ENCODE measurements at regions not wholly inside any gene's neighbourhood (a gene's known extent, or its start where the extent isn't known, plus 50 kb on each side); places are given as distances from the start of the nearest gene placed in this dataset.

GRCh38 chr4:178871476-178871875 is 1429.2 kb upstream of the AGA start (continued):
- no peak for TF ChIP-seq NFAT5 (CRISPR knock-in tag; IDR thresholded peaks at IDR 0.05)
- TF ChIP-seq ZSCAN21 (CRISPR knock-in tag; IDR thresholded peaks at IDR 0.05; ENCODE audit: borderline replicate concordance), result no peak

GRCh38 chr4:178881937-178882336 is 1439.7 kb upstream of the AGA start:
- CTCF ChIA-PET (ENCODE audit: low intra/inter-chr PET ratio, low total read pairs), result no interaction called here
- TF ChIP-seq IRX3 (CRISPR knock-in tag; IDR thresholded peaks at IDR 0.05; ENCODE audit: borderline replicate concordance, low read depth) (no peak), SP140L (CRISPR knock-in tag; IDR thresholded peaks at IDR 0.05; ENCODE audit: borderline replicate concordance) (no peak)
- FAIRE-seq, result no peak
- H3K4me2 ChIP-seq (ENCODE audit: low read depth, low read length), result no peak overlapping the region
- no peak overlapping the region for H3K9ac ChIP-seq (ENCODE audit: insufficient read depth, low read depth, low read length)
- peaks cover 46% of the 10 kb centered on the region for H3K9me3 ChIP-seq (ENCODE audit: low read length)
- H4K20me1 ChIP-seq (ENCODE audit: insufficient read depth, low read length), result no peaks in the 10 kb centered on the region
- no peaks in the 10 kb centered on the region for H3K79me2 ChIP-seq (ENCODE audit: insufficient read depth, low read length)
- ATAC-seq, result no peak
- H3K27ac ChIP-seq (ENCODE audit: extremely low read length, insufficient read depth, low read length), result no peak overlapping the region
- intact Hi-C loops (cut with micrococcal nuclease; ENCODE audit: unreplicated experiment), result no loop called here
- no TSS peak for BruUV-seq (replicated peaks)
- H3K4me1 ChIP-seq (ENCODE audit: insufficient read depth, low read length), result no peaks in the 10 kb centered on the region
- no peaks in the 10 kb centered on the region for H3K36me3 ChIP-seq (replicated peaks in 1 of 2; ENCODE audit: control insufficient read depth in 1 of 2, insufficient read depth in 2 of 2, low read length in 2 of 2)
- DNase-seq (ENCODE audit: low spot score), result no peak
- no CpG with 5 or more reads among the region's 1 CpG for WGBS (ENCODE audit: low lambda C conversion rate)
- no peaks in the 10 kb centered on the region for H3K27me3 ChIP-seq (ENCODE audit: control insufficient read depth in 1 of 2, insufficient read depth in 2 of 2, low read length in 2 of 2)
- no peak overlapping the region for H2AFZ ChIP-seq (ENCODE audit: low read length)
- in situ Hi-C loops (cut with HindIII; ENCODE audit: extremely low pct_ligation_motif_present, low pct_unique_long_range_greater_than_20kb), result no loop called here
- POLR2A ChIA-PET, result no interaction called here
- no peak overlapping the region for H3K4me3 ChIP-seq (replicated peaks in 1 of 3; ENCODE audit: insufficient read depth in 1 of 3, low read depth in 2 of 3, low read length in 3 of 3)

All from HepG2 (cell line).